HepG2 (cell line): ENCODE measurements at regions not wholly inside any gene's neighbourhood (a gene's known extent, or its start where the extent isn't known, plus 50 kb on each side); places are given as distances from the start of the nearest gene placed in this dataset.

Source experiments
- ATAC-seq: fragments of 200-7000 bp; cut with Tn5 transposase; 3 replicates; pipeline ENCODE4 v1.9.1; 2020; ENCODE audit warnings: mild to moderate bottlenecking, moderate library complexity
- BruUV-seq: library from RNA; stranded (reverse); fragments of 400-500 nt; replicated peaks from 2 replicates; lab custom pipeline; 2021; lab: Mats Ljungman, UMichigan
- CTCF ChIA-PET: fragments of 300-600 bp; formaldehyde crosslinking; extraction: SDS; loops from one replicate; lab custom pipeline; 2021; ENCODE audit warnings: low total read pairs, inconsistent platforms, low intra/inter-chr PET ratio; lab: Yijun Ruan, JAX
- POLR2A ChIA-PET: fragments of 350-600 bp; sonication (Branson Sonifier 250); formaldehyde crosslinking; loops from one replicate; lab custom pipeline; 2020; ENCODE audit warnings: antibody characterized with exemption, inconsistent platforms; lab: Yijun Ruan, JAX
- DNase-seq: peaks from one replicate; pipeline ENCODE4 v3.0.0-alpha.2; 2015; ENCODE audit warnings: low spot score
- FAIRE-seq: peaks from 3 replicates; lab custom pipeline; 2011; peaks lifted over from hg19 to GRCh38; lab: Jason Lieb, UNC
- H2AFZ ChIP-seq: one replicate; pipeline ENCODE4 v1.6.1; 2011; ENCODE audit warnings: low read length, inconsistent platforms
- H3K27ac ChIP-seq: fragments of 300-600 bp; 3 replicates; pipeline ENCODE4 v1.8.0; 2011; ENCODE audit warnings: mixed run types, mild to moderate bottlenecking, mixed read lengths, low read length, inconsistent platforms; ENCODE audit not compliant: insufficient read depth; ENCODE audit errors: extremely low read length
- H3K27me3 ChIP-seq, 2 experiments: fragments of 200-600 bp in 1 of 2; 2 replicates in 1 of 2; 3 replicates in 1 of 2; pipeline versions ENCODE4 v1.6.0 to v1.8.0; 2011; ENCODE audit warnings: low read length in 2 of 2, mild to moderate bottlenecking in 2 of 2, moderate library complexity in 2 of 2, inconsistent platforms in 1 of 2; ENCODE audit not compliant: insufficient read depth in 2 of 2, control insufficient read depth in 1 of 2
- H3K36me3 ChIP-seq, 2 experiments: fragments of 200-600 bp in 1 of 2; replicated peaks in 1 of 2; 2 replicates in 1 of 2; 3 replicates in 1 of 2; pipeline versions ENCODE4 v1.5.1 to v1.8.0; 2011; ENCODE audit warnings: low read length in 2 of 2, inconsistent platforms in 1 of 2; ENCODE audit not compliant: insufficient read depth in 2 of 2, control insufficient read depth in 1 of 2
- H3K4me1 ChIP-seq: 2 replicates; pipeline ENCODE4 v1.5.1; 2012; ENCODE audit warnings: low read length, inconsistent platforms; ENCODE audit not compliant: insufficient read depth
- H3K4me2 ChIP-seq: 2 replicates; pipeline ENCODE4 v1.6.0; 2011; ENCODE audit warnings: low read depth, low read length, inconsistent platforms
- H3K4me3 ChIP-seq, 3 experiments: fragments of 200-600 bp in 1 of 3; sonication (generic), shearing (Covaris generic) in 1 of 3; replicated peaks in 1 of 3; 2 replicates each; pipeline ENCODE4 v1.5.1; 2011 to 2016; ENCODE audit warnings: low read length in 3 of 3, inconsistent platforms in 2 of 3, low read depth in 2 of 3, mild to moderate bottlenecking in 2 of 3, control low read depth in 1 of 3, mixed read lengths in 1 of 3; ENCODE audit not compliant: insufficient read depth in 1 of 3
- H3K79me2 ChIP-seq: one replicate; pipeline ENCODE4 v1.6.1; 2011; ENCODE audit warnings: low read length, inconsistent platforms; ENCODE audit not compliant: insufficient read depth
- H3K9ac ChIP-seq: 2 replicates; pipeline ENCODE4 v1.6.0; 2011; ENCODE audit warnings: mild to moderate bottlenecking, low read depth, low read length, inconsistent platforms; ENCODE audit not compliant: insufficient read depth
- H3K9me3 ChIP-seq: 2 replicates; pipeline ENCODE4 v1.5.1; 2012; ENCODE audit warnings: mild to moderate bottlenecking, low read length
- H4K20me1 ChIP-seq: 2 replicates; pipeline ENCODE4 v1.6.0; 2011; ENCODE audit warnings: inconsistent platforms, mild to moderate bottlenecking, low read length, moderate library complexity; ENCODE audit not compliant: insufficient read depth
- CSRNP2 ChIP-seq: sonication (generic); formaldehyde crosslinking; conservative IDR thresholded peaks from 2 replicates; pipeline ENCODE4 v1.8.0; 2022; ENCODE audit warnings: low read depth, missing genetic modification reagents
- U2AF1 ChIP-seq: fragments of 200-400 bp; formaldehyde crosslinking; optimal IDR thresholded peaks from 2 replicates; pipeline ENCODE3; 2017; ENCODE audit warnings: mild to moderate bottlenecking, low read depth, low read length
- ZNF574 ChIP-seq: sonication (generic); formaldehyde crosslinking; IDR thresholded peaks from 2 replicates; pipeline ENCODE4 v1.4.0; 2020; ENCODE audit warnings: missing genetic modification reagents
- ZNF597 ChIP-seq: sonication (generic); formaldehyde crosslinking; IDR thresholded peaks from 2 replicates; pipeline ENCODE4 v1.5.0; 2020; ENCODE audit warnings: missing genetic modification reagents
- WGBS: methylation state at CpG from one replicate; pipeline ENCODE4 v1.1.6; 2017; ENCODE audit warnings: low lambda C conversion rate; 5-methylcytosine and 5-hydroxymethylcytosine counted together
- in situ Hi-C: cut with HindIII; loops from 2 replicates; pipeline ENCODE4 v1.10.0; 2017; ENCODE audit warnings: low pct_unique_long_range_greater_than_20kb; ENCODE audit not compliant: extremely low pct_ligation_motif_present
- intact Hi-C: fragments of 100-400 bp; cut with micrococcal nuclease; formaldehyde crosslinking; loops from one replicate; pipeline ENCODE4 v1.10.0; 2022; ENCODE audit not compliant: unreplicated experiment
- TF ChIP-seq, protein P1 (sequence below): sonication (generic); formaldehyde crosslinking; IDR thresholded peaks from 2 replicates; pipeline ENCODE4 v1.5.0; 2020; ENCODE audit warnings: mild to moderate bottlenecking, missing genetic modification reagents

- TF ChIP-seq CSRNP2 (CRISPR knock-in tag) (no peak), U2AF1 (no peak), ZNF574 (no peak)
- TF ChIP-seq, protein P1, sequence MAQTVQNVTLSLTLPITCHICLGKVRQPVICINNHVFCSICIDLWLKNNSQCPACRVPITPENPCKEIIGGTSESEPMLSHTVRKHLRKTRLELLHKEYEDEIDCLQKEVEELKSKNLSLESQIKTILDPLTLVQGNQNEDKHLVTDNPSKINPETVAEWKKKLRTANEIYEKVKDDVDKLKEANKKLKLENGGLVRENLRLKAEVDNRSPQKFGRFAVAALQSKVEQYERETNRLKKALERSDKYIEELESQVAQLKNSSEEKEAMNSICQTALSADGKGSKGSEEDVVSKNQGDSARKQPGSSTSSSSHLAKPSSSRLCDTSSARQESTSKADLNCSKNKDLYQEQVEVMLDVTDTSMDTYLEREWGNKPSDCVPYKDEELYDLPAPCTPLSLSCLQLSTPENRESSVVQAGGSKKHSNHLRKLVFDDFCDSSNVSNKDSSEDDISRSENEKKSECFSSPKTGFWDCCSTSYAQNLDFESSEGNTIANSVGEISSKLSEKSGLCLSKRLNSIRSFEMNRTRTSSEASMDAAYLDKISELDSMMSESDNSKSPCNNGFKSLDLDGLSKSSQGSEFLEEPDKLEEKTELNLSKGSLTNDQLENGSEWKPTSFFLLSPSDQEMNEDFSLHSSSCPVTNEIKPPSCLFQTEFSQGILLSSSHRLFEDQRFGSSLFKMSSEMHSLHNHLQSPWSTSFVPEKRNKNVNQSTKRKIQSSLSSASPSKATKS (CRISPR knock-in tag) = no peak
Measured at GRCh38 chr1:193937308-193937707, 750.9 kb upstream of the B3GALT2 start (continued).

DNA sequence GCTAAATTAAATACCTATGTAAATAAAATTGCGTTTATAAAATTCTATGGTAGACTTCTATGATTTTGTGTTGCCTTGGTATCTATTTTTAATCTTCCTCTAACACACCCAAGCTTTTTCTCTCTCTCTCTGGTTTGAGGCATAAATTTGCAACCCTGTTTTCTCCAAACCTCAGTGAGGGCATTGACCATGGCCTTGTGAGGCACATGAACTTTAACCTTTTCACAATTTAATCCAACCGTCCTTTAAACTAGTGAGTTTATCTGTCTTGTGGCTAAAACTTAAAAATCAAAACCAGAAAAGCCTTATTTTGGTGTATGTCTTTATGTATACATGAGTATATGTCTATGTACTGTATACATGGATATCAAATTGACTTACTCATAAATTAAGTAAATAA, 746.6 kb upstream of the B3GALT2 start:
- no peak overlapping the region for H3K27ac ChIP-seq
- CTCF ChIA-PET = no interaction called here
- no peaks in the 10 kb centered on the region; a peak in 1 of 5 replicates for H3K27me3 ChIP-seq
- no peak for TF ChIP-seq ZNF597 (CRISPR knock-in tag)
- H2AFZ ChIP-seq = no peak overlapping the region
- in situ Hi-C loops (no loop called here), intact Hi-C loops (no loop called here)
- no peak overlapping the region for H3K4me2 ChIP-seq
- FAIRE-seq = no peak
- H3K4me3 ChIP-seq = no peak overlapping the region
- 0% methylated on average over 2 of the region's 2 CpGs for WGBS
- ATAC-seq = no peak
- no TSS peak for BruUV-seq
- no peaks in the 10 kb centered on the region for H4K20me1 ChIP-seq
- no peak for DNase-seq
- H3K36me3 ChIP-seq = no peaks in the 10 kb centered on the region
- H3K9me3 ChIP-seq = no peaks in the 10 kb centered on the region; the same call in 1 of the 2 replicates
- no peaks in the 10 kb centered on the region for H3K4me1 ChIP-seq
- H3K9ac ChIP-seq = no peak overlapping the region
- H3K79me2 ChIP-seq = no peaks in the 10 kb centered on the region
- POLR2A ChIA-PET = no interaction called here
